ENCODE measurements at regions not wholly inside any gene's neighbourhood (a gene's known extent, or its start where the extent isn't known, plus 50 kb on each side); places are given as distances from the start of the nearest gene placed in this dataset.

GRCh38 chrX:43592597-43592996 is 63.5 kb upstream of the MAOA start:
- TF ChIP-seq CTCF (IDR thresholded peaks at IDR 0.05; ENCODE audit: insufficient read depth, low read depth, low read length, missing control alignments): no peak
- DNase-seq (ENCODE audit: low read depth): peak; percentile 38
- H3K4me3 ChIP-seq (ENCODE audit: low read length): no peak overlapping the region

- H3K4me3 ChIP-seq (ENCODE audit: low read length): no peak overlapping the region
- TF ChIP-seq CTCF (IDR thresholded peaks at IDR 0.05; ENCODE audit: insufficient read depth, low read depth, low read length, missing control alignments): no peak
- DNase-seq (ENCODE audit: low read depth): no peak
Measured at GRCh38 chrX:43595931-43596330, 60.2 kb upstream of the MAOA start.

- no peak for TF ChIP-seq CTCF (IDR thresholded peaks at IDR 0.05; ENCODE audit: insufficient read depth, low read depth, low read length, missing control alignments)
- no peak overlapping the region for H3K4me3 ChIP-seq (ENCODE audit: low read length)
- DNase-seq (ENCODE audit: low read depth): no peak
Measured at GRCh38 chrX:43604753-43605152, 51.3 kb upstream of the MAOA start.

- no peak overlapping the region for H3K4me3 ChIP-seq (ENCODE audit: low read length)
- no peak for TF ChIP-seq CTCF (IDR thresholded peaks at IDR 0.05; ENCODE audit: insufficient read depth, low read depth, low read length, missing control alignments)
- DNase-seq (ENCODE audit: low read depth): no peak
Measured at GRCh38 chrX:43605351-43605750, 50.7 kb upstream of the MAOA start.

All from epithelial cell of esophagus (primary cell).